HEK293 (cell line): ENCODE measurements at regions not wholly inside any gene's neighbourhood (a gene's known extent, or its start where the extent isn't known, plus 50 kb on each side); places are given as distances from the start of the nearest gene placed in this dataset.

Experiments used
- CTCF ChIA-PET: fragments of 350-600 bp; formaldehyde crosslinking; extraction: SDS; loops from one replicate; lab custom pipeline; 2021; ENCODE audit warnings: antibody characterized with exemption; lab: Yijun Ruan, JAX
- POLR2A ChIA-PET: fragments of 300-600 bp; formaldehyde crosslinking; extraction: SDS; loops from one replicate; lab custom pipeline; 2020; ENCODE audit warnings: antibody characterized with exemption, inconsistent platforms; lab: Yijun Ruan, JAX
- H3K27ac ChIP-seq: fragments of 200-500 bp; sonication (Bioruptor generic); 2 replicates; pipeline ENCODE4 v1.5.1; 2014; ENCODE audit warnings: low read depth, low read length, control low read depth, inconsistent platforms; ENCODE audit errors: extremely low read depth
- H3K36me3 ChIP-seq, 2 experiments: fragments of 200-500 bp in 1 of 2; sonication (Bioruptor generic) in 1 of 2; 1 replicate in 1 of 2; 2 replicates in 1 of 2; pipeline ENCODE4 v1.5.1; 2014 to 2017; ENCODE audit warnings: inconsistent platforms in 2 of 2, low read length in 2 of 2; ENCODE audit not compliant: control insufficient read depth in 2 of 2, insufficient read depth in 1 of 2
- H3K4me1 ChIP-seq: fragments of 200-500 bp; sonication (Bioruptor generic); 2 replicates; pipeline ENCODE4 v1.5.1; 2014; ENCODE audit warnings: mild to moderate bottlenecking, low read length, inconsistent platforms; ENCODE audit not compliant: control insufficient read depth, insufficient read depth
- H3K4me3 ChIP-seq: 2 replicates; pipeline ENCODE4 v1.5.1; 2011; ENCODE audit warnings: low read depth, mild to moderate bottlenecking, control low read depth, low read length, moderate library complexity
- H3K9me3 ChIP-seq: fragments of 200-500 bp; sonication (Bioruptor generic); 2 replicates; pipeline ENCODE4 v1.5.1; 2014; ENCODE audit warnings: low read depth, low read length, inconsistent platforms; ENCODE audit not compliant: control insufficient read depth, insufficient read depth
- GFI1B ChIP-seq: fragments of 450-650 bp; formaldehyde crosslinking; IDR thresholded peaks from 2 replicates; pipeline ENCODE4 v1.5.1; 2016; ENCODE audit warnings: missing biosample characterization, missing genetic modification characterization
- HOXD13 ChIP-seq: sonication (generic); formaldehyde crosslinking; IDR thresholded peaks from 2 replicates; pipeline ENCODE4 v1.8.0; 2022; ENCODE audit warnings: missing genetic modification reagents, borderline replicate concordance
- ZFP37 ChIP-seq: fragments of 450-650 bp; formaldehyde crosslinking; IDR thresholded peaks from 2 replicates; pipeline ENCODE4 v1.5.1; 2016; ENCODE audit warnings: missing biosample characterization, missing genetic modification characterization
- ZFP41 ChIP-seq: fragments of 450-650 bp; formaldehyde crosslinking; IDR thresholded peaks from 2 replicates; pipeline ENCODE4 v1.5.1; 2016; ENCODE audit warnings: missing biosample characterization, missing genetic modification characterization, borderline replicate concordance
- ZNF211 ChIP-seq: fragments of 450-650 bp; formaldehyde crosslinking; IDR thresholded peaks from 2 replicates; pipeline ENCODE4 v1.5.1; 2016; ENCODE audit warnings: low read depth, missing biosample characterization, missing genetic modification characterization
- ZNF266 ChIP-seq: fragments of 450-650 bp; formaldehyde crosslinking; IDR thresholded peaks from 2 replicates; pipeline ENCODE4 v1.5.1; 2016; ENCODE audit warnings: missing biosample characterization, missing genetic modification characterization, low read depth
- ZNF341 ChIP-seq: fragments of 450-650 bp; formaldehyde crosslinking; IDR thresholded peaks from 2 replicates; pipeline ENCODE4; 2016; ENCODE audit warnings: low read depth, missing biosample characterization, missing genetic modification characterization
- ZNF423 ChIP-seq: fragments of 450-650 bp; formaldehyde crosslinking; IDR thresholded peaks from 2 replicates; pipeline ENCODE4 v1.5.1; 2016; ENCODE audit warnings: missing biosample characterization, missing genetic modification characterization
- ZNF433 ChIP-seq: fragments of 450-650 bp; formaldehyde crosslinking; IDR thresholded peaks from 2 replicates; pipeline ENCODE4 v1.5.1; 2016; ENCODE audit warnings: missing biosample characterization, missing genetic modification characterization, low read depth
- ZNF48 ChIP-seq: fragments of 450-650 bp; formaldehyde crosslinking; IDR thresholded peaks from 2 replicates; pipeline ENCODE4 v1.5.1; 2016; ENCODE audit warnings: missing biosample characterization, missing genetic modification characterization
- ZNF548 ChIP-seq: fragments of 450-650 bp; formaldehyde crosslinking; IDR thresholded peaks from 2 replicates; pipeline ENCODE4 v1.5.1; 2016; ENCODE audit warnings: missing biosample characterization, missing genetic modification characterization
- ZNF571 ChIP-seq: fragments of 450-650 bp; formaldehyde crosslinking; IDR thresholded peaks from 2 replicates; pipeline ENCODE4 v1.5.0; 2017; ENCODE audit warnings: missing biosample characterization, missing genetic modification characterization
- TF ChIP-seq, protein P1 (sequence below): fragments of 450-650 bp; formaldehyde crosslinking; IDR thresholded peaks from 2 replicates; pipeline ENCODE4 v1.5.1; 2016; ENCODE audit warnings: missing biosample characterization, missing genetic modification characterization
- TF ChIP-seq, protein P2 (sequence below): fragments of 450-650 bp; formaldehyde crosslinking; IDR thresholded peaks from 2 replicates; pipeline ENCODE4 v1.5.1; 2016; ENCODE audit warnings: missing biosample characterization, missing genetic modification characterization
- TF ChIP-seq, protein P3 (sequence below): fragments of 450-650 bp; formaldehyde crosslinking; IDR thresholded peaks from 2 replicates; pipeline ENCODE4 v1.5.1; 2016; ENCODE audit warnings: missing biosample characterization, missing genetic modification characterization
- TF ChIP-seq, protein P4 (sequence below): fragments of 450-650 bp; formaldehyde crosslinking; conservative IDR thresholded peaks from 2 replicates; pipeline ENCODE4 v1.5.1; 2016; ENCODE audit warnings: low read depth, missing biosample characterization, missing genetic modification characterization
- TF ChIP-seq, protein P5 (sequence below): fragments of 450-650 bp; formaldehyde crosslinking; IDR thresholded peaks from 2 replicates; pipeline ENCODE4 v1.5.1; 2016; ENCODE audit warnings: missing biosample characterization, missing genetic modification characterization, borderline replicate concordance
- TF ChIP-seq, protein P6 (sequence below): fragments of 450-650 bp; formaldehyde crosslinking; IDR thresholded peaks from 2 replicates; pipeline ENCODE4 v1.5.1; 2017; ENCODE audit warnings: missing biosample characterization, missing genetic modification characterization

DNA sequence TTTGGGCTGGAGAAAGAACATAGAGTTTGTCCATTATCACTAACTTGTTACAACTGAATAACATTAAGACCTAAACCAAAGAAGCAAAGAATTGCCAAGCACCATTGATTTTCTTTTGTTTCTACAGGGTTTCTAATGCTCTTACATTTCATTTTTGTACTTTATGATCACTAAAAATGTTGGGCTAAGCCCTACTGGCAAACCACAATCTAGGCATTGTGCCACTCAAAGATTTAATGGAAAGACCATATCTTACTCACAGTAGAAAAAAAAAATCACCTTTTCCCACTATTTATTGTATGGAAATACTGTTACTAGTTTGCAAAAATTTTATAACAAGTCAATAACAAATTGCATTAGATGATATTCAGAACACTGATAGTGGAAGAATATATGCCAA, 447.4 kb upstream of the PKDCC start (continued):
- TF ChIP-seq, protein P1, sequence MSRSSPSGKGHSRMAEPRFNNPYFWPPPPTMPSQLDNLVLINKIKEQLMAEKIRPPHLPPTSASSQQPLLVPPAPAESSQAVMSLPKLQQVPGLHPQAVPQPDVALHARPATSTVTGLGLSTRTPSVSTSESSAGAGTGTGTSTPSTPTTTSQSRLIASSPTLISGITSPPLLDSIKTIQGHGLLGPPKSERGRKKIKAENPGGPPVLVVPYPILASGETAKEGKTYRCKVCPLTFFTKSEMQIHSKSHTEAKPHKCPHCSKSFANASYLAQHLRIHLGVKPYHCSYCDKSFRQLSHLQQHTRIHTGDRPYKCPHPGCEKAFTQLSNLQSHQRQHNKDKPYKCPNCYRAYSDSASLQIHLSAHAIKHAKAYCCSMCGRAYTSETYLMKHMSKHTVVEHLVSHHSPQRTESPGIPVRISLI (tag by site-specific recombination) = no peak
- TF ChIP-seq ZNF341 (tag by site-specific recombination) (no peak), ZNF571 (tag by site-specific recombination) (no peak), GFI1B (no peak)
- TF ChIP-seq, all 188 proteins: peak for 0

DNA sequence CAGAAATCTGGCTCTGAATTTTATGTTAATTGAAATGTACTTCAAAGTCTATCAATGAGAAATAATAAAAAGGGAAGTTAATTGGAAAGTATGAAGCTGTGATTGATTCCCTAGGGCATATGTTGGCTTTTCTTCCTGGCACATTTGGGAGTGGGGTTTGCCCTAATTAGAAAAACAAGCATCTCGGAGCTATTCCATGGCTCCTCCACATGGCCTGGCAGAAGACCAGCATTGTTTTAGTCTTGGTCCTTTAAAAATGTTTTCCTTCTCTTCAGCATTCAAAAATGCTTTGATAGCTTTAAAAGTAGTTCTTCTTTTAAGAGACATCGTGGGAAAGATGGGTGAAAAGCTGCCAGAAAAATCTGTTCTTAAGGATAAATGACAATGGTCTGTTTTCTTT, 445.5 kb upstream of the PKDCC start:
- TF ChIP-seq, protein P2, sequence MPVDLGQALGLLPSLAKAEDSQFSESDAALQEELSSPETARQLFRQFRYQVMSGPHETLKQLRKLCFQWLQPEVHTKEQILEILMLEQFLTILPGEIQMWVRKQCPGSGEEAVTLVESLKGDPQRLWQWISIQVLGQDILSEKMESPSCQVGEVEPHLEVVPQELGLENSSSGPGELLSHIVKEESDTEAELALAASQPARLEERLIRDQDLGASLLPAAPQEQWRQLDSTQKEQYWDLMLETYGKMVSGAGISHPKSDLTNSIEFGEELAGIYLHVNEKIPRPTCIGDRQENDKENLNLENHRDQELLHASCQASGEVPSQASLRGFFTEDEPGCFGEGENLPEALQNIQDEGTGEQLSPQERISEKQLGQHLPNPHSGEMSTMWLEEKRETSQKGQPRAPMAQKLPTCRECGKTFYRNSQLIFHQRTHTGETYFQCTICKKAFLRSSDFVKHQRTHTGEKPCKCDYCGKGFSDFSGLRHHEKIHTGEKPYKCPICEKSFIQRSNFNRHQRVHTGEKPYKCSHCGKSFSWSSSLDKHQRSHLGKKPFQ (tag by site-specific recombination) = no peak
- no peak for TF ChIP-seq ZNF433 (tag by site-specific recombination)
- TF ChIP-seq ZNF266 = no peak
- TF ChIP-seq, protein P3, sequence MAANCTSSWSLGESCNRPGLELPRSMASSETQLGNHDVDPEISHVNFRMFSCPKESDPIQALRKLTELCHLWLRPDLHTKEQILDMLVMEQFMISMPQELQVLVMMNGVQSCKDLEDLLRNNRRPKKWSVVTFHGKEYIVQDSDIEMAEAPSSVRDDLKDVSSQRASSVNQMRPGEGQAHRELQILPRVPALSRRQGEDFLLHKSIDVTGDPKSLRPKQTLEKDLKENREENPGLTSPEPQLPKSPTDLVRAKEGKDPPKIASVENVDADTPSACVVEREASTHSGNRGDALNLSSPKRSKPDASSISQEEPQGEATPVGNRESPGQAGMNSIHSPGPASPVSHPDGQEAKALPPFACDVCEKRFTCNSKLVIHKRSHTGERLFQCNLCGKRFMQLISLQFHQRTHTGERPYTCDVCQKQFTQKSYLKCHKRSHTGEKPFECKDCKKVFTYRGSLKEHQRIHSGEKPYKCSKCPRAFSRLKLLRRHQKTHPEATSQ (tag by site-specific recombination) = no peak
- TF ChIP-seq, protein P4, sequence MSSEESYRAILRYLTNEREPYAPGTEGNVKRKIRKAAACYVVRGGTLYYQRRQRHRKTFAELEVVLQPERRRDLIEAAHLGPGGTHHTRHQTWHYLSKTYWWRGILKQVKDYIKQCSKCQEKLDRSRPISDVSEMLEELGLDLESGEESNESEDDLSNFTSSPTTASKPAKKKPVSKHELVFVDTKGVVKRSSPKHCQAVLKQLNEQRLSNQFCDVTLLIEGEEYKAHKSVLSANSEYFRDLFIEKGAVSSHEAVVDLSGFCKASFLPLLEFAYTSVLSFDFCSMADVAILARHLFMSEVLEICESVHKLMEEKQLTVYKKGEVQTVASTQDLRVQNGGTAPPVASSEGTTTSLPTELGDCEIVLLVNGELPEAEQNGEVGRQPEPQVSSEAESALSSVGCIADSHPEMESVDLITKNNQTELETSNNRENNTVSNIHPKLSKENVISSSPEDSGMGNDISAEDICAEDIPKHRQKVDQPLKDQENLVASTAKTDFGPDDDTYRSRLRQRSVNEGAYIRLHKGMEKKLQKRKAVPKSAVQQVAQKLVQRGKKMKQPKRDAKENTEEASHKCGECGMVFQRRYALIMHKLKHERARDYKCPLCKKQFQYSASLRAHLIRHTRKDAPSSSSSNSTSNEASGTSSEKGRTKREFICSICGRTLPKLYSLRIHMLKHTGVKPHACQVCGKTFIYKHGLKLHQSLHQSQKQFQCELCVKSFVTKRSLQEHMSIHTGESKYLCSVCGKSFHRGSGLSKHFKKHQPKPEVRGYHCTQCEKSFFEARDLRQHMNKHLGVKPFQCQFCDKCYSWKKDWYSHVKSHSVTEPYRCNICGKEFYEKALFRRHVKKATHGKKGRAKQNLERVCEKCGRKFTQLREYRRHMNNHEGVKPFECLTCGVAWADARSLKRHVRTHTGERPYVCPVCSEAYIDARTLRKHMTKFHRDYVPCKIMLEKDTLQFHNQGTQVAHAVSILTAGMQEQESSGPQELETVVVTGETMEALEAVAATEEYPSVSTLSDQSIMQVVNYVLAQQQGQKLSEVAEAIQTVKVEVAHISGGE = no peak
- TF ChIP-seq, protein P5, sequence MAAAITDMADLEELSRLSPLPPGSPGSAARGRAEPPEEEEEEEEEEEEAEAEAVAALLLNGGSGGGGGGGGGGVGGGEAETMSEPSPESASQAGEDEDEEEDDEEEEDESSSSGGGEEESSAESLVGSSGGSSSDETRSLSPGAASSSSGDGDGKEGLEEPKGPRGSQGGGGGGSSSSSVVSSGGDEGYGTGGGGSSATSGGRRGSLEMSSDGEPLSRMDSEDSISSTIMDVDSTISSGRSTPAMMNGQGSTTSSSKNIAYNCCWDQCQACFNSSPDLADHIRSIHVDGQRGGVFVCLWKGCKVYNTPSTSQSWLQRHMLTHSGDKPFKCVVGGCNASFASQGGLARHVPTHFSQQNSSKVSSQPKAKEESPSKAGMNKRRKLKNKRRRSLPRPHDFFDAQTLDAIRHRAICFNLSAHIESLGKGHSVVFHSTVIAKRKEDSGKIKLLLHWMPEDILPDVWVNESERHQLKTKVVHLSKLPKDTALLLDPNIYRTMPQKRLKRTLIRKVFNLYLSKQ (tag by site-specific recombination) = no peak
- no peak for TF ChIP-seq ZNF211 (tag by site-specific recombination)
- no peak overlapping the region for H3K27ac ChIP-seq
- H3K4me1 ChIP-seq = no peaks in the 10 kb centered on the region
- ChIA-PET POLR2A (no interaction called here), CTCF (no interaction called here)
- no peaks in the 10 kb centered on the region for H3K9me3 ChIP-seq
- no peak overlapping the region for H3K4me3 ChIP-seq
- H3K36me3 ChIP-seq = no peaks in the 10 kb centered on the region

DNA sequence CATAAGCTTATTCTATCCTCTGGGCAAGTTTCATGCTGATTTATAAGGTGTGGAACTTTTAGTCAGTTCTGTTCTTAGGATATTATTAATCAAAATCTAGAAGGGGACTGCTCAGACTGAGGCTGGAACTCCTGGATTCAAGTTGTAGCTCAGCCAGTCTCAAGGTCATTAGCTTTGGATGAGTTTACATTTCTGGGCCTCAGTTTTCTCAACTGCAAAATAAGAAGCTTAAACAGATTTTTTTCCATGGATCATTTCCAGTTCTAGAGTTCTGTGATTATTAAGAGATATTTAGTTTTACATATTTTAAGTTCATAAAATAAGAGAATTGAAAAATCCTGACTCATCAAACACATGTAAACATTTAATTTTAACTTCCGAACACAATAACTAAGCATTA, 442.5 kb upstream of the PKDCC start:
- Histone ChIP-seq H3K27ac (no peak overlapping the region), H3K4me3 (no peak overlapping the region), H3K9me3 (no peaks in the 10 kb centered on the region), H3K4me1 (no peaks in the 10 kb centered on the region), H3K36me3 (no peaks in the 10 kb centered on the region)
- ChIA-PET POLR2A (no interaction called here), CTCF (no interaction called here)
- TF ChIP-seq ZNF548 (tag by site-specific recombination) (no peak), ZNF48 (no peak), HOXD13 (CRISPR knock-in tag) (no peak), ZFP41 (no peak), ZNF423 (no peak), ZFP37 (tag by site-specific recombination) (no peak)
- TF ChIP-seq, protein P6, sequence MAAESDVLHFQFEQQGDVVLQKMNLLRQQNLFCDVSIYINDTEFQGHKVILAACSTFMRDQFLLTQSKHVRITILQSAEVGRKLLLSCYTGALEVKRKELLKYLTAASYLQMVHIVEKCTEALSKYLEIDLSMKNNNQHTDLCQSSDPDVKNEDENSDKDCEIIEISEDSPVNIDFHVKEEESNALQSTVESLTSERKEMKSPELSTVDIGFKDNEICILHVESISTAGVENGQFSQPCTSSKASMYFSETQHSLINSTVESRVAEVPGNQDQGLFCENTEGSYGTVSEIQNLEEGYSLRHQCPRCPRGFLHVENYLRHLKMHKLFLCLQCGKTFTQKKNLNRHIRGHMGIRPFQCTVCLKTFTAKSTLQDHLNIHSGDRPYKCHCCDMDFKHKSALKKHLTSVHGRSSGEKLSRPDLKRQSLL (tag by site-specific recombination) = no peak
